ENCODE measurements at regions not wholly inside any gene's neighbourhood (a gene's known extent, or its start where the extent isn't known, plus 50 kb on each side); places are given as distances from the start of the nearest gene placed in this dataset.
A peak's percentile ranks its signal among the peaks of the same experiment; 100 is the strongest.

DNA sequence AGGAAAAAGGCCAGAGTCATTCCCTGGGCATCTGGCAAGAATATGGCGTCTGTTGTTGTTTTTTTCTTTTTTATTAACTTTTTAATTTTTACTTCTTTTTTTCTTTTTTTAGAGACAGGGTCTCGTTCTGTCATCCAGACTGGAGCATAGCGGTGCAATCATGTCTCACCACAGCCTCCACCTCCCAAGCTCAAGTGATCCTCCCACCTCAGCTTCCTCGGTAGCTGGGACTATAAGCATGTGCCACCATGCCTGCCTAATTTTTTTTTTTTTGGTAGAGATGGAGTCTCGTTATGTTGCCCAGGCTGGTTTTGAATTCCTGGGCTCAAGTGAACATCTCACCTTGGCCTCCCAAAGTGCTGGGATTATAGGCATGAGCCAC lies 54.0 kb upstream of the PRDM11 start:
- DNase-seq = no peak

DNA sequence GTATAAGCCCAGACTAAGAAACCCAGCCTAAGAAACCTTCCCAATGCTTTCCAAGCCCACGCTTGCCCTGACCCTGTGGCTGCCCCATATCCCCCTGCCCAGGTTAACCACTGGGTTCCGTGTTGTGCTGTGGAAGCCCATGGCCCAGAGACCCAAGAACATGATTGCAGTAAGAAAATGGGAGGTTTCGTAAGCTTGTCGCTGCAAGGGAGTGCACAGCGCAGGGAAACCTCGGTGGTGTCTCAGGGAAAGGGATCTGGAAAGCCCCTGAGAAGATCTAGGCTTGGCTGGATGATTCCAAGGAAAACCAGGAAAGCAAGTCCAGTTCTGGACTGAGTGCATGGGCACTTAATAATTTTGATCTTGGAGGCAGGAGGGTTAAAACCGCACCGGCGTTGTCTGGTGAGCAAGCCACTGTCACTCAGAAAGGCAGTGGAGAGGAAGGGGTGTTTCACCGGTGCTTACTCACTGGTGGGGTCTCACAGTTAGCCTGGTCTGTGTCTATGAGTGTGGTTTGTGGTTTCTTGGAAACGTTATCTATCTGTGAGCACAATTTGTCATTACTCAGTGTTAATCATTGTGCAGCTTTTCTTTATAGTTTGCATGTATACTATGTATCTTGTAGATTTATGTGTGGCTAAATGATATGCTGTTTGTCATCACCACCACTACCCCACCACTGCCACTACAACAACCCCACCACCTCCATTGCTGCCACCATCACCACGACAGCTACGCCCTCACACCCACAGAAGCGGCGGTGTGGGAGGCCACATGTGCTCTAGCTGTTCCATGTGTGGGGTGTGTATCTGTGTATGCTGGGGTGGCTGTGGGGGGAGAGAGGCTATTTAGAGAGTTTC lies 53.3 kb upstream of the PRDM11 start:
- DNase-seq = peak; percentile 45

DNA sequence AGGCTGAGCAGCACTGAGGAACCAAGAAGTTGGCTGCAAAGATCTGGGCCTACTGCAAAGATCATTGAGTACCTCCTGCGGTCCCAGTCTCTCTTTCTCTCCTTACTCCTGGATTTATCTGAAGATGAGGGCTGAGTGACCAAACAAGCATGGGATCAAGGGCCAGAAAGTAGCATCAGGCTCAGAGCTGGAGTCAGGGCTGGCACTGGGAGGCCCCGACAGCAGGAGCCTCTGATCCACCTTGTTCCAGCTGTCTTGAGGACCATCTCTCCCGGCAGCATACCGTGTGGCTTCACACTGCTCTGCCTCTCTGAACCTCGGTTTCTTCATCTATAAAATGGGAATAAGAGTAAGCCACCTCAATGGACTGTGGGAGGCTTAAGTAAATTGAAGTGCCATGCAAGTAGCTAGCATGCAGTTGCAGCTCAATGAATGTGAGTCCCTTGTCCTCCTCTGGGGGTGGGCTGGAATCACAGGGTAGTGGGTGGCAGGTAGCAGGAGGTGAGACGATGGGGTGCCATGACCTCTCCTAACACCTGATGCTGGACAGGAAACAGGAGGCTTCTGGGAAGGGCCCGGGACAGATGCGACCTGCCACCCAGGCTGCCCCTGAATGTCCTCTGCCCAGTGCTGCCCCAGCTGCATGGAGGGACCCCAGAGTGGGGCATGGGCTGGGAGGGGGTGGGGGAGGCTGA lies 52.5 kb upstream of the PRDM11 start:
- no peak for DNase-seq

DNA sequence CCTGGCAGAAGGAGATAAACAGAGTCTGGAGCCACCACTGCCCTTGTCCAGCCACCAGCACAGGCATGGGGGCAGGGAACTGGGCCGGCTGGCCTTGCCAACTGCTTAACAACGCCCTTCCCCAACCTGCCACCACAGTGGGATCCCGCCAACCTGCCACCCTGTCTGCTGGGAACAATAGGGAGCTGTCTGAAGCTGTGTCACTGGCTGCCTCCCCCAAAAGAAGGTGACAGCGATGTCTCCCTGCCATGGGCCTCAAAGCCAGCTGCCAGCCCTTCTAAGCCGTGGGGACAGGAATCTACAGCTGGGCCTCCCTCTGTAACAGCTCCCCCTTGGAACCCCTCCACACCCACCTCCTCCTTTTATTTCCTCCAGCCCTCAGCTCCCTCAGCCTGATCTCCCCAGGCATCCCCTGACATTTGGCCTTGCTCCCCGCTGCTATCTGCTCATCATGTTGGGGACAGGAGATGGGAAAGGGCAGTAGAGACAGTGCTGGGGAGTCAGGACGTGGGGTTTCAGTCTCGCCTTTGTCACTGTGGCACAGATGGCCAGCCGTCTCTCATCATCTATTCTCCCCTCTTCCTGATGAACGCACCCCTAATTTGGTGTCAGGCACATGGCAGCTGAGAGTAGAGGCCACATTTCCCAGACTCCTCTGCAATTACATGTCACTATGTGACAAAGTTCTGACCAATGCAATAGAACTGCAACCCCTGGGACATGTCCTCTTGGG lies 51.3 kb upstream of the PRDM11 start:
- DNase-seq = no peak

DNA sequence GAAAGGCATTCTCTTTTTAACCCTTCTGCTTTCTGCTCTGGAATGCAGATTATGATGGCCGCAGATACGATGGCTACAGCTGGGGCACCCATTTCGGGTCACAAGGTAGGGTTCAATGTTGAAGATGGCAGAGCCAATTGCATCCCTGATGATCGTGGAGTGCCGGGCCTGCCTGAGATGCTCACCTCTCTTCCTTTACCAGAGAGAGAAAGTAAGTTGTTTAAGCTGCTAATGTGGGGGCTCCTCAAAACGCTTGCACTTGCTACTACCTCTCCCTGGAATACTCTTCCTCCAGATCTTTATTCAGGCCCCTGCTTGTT lies 50.8 kb upstream of the PRDM11 start:
- DNase-seq = no peak

DNA sequence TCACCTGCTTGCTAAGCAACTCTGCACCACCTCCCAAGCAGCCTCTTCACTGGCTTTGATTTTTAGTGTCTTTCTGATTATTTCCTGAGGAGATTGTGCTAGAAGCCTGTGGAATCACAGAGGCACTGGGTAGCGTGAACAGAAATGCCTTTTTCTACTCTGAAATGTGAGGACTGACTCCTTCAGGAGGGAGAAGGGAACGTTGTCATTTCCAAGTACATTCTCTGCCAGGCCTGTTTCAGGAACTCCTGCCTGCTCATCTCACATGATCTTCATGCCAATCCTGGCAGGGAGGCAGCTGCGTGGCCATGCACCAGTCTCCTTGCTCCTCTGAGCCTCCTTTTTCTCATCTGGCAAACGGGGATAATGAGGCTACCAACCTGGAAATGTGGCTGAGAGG lies 49.8 kb upstream of the PRDM11 start:
- DNase-seq = no peak
